Right atrium auricular region (tissue), 2 donors: ENCODE measurements at regions not wholly inside any gene's neighbourhood (a gene's known extent, or its start where the extent isn't known, plus 50 kb on each side); places are given as distances from the start of the nearest gene placed in this dataset.

Experiments used
- DNase-seq: peaks from one replicate; pipeline ENCODE4 v3.0.0-alpha.2; 2019; ENCODE audit warnings: low spot score
- H3K27ac ChIP-seq, 2 donors: fragments of 200-600 bp; sonication (generic); 1 replicate in 1 of 2; 2 replicates in 1 of 2; pipeline ENCODE4 v1.5.1; 2016 to 2019
- H3K27me3 ChIP-seq, 2 donors: fragments of 200-600 bp; sonication (generic); one replicate each; pipeline versions ENCODE4 v1.5.1 to v1.6.0; 2017 to 2019
- H3K36me3 ChIP-seq: fragments of 200-600 bp; sonication (generic); one replicate; pipeline ENCODE4 v1.5.1; 2016
- H3K4me1 ChIP-seq, 2 donors: fragments of 200-600 bp; sonication (generic); one replicate each; pipeline versions ENCODE4 v1.5.1 to v1.6.0; 2017 to 2019
- H3K4me3 ChIP-seq, 2 donors: fragments of 200-600 bp; sonication (generic); 1 replicate in 1 of 2; 2 replicates in 1 of 2; pipeline ENCODE4 v1.5.1; 2017 to 2019; ENCODE audit warnings: mild to moderate bottlenecking in 1 of 2, moderate library complexity in 1 of 2
- H3K9me3 ChIP-seq, 2 donors: fragments of 200-600 bp; sonication (generic); one replicate each; pipeline ENCODE4 v1.5.1; 2019
- TF ChIP-seq, protein P1 (sequence below), 2 donors: fragments of 200-600 bp; sonication (generic); IDR thresholded peaks; one replicate each; pipeline ENCODE4 v1.5.1; 2019; ENCODE audit warnings: antibody characterized with exemption in 2 of 2

DNA sequence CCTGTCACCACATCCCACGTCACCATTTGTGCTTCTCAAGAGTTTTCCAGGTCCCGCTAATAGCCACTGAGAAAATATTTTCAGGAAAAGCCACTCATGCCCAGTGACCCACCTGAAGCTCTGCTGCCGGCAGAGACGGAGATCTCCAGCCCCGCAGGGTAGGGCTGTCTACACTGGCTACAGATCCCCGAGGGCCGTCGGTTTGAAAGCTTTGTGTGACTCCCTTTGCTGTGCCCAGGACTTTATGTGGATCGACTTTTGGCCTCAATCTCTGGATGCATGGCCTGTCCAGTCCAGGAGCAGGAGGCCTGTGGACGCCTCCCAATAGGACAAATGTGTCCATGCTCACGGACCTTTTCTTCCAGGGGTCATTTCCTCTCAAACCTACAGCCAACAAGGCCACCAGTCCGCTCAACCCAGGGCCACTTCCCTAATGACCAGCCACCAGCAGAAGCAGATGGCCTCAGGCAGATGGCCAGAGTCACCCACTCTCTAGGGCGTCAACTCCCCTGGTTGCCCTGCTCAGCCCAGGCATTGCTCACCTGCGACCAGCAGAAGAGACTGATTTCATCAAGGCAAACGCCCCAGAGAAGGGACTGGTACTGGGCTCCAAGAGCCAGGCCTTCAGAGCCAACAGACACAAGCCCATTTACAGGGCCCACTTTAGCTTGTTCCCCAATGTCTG is 76.4 kb downstream of the OAT start:
- TF ChIP-seq, protein P1, sequence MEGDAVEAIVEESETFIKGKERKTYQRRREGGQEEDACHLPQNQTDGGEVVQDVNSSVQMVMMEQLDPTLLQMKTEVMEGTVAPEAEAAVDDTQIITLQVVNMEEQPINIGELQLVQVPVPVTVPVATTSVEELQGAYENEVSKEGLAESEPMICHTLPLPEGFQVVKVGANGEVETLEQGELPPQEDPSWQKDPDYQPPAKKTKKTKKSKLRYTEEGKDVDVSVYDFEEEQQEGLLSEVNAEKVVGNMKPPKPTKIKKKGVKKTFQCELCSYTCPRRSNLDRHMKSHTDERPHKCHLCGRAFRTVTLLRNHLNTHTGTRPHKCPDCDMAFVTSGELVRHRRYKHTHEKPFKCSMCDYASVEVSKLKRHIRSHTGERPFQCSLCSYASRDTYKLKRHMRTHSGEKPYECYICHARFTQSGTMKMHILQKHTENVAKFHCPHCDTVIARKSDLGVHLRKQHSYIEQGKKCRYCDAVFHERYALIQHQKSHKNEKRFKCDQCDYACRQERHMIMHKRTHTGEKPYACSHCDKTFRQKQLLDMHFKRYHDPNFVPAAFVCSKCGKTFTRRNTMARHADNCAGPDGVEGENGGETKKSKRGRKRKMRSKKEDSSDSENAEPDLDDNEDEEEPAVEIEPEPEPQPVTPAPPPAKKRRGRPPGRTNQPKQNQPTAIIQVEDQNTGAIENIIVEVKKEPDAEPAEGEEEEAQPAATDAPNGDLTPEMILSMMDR (IDR thresholded peaks at IDR 0.05), result no peak
- no peak for DNase-seq
- Histone ChIP-seq H3K4me3 (no peak overlapping the region), H3K9me3 (no peaks in the 10 kb centered on the region), H3K27ac (no peak overlapping the region), H3K4me1 (no peaks in the 10 kb centered on the region), H3K27me3 (no peaks in the 10 kb centered on the region), H3K36me3 (no peaks in the 10 kb centered on the region)

DNA sequence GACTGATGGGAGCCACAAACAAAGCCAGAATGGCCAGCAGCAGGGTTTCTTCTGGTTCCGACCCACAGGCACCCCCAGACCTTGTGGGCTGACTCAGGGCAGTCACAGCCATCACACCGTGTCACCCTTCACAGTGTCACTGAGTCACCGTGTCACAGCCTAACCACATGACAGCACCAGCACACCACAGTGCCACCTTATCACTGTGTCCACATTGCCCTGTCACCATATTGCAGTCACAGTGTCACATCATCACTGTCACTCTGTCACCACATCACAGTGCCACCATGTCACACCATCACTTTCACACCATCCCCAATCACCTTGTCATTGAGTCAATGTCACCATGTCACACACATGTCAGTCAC is 77.0 kb downstream of the OAT start:
- Histone ChIP-seq H3K36me3 (no peaks in the 10 kb centered on the region), H3K4me3 (no peak overlapping the region), H3K9me3 (no peaks in the 10 kb centered on the region), H3K27ac (no peak overlapping the region), H3K4me1 (no peaks in the 10 kb centered on the region), H3K27me3 (no peaks in the 10 kb centered on the region)
- TF ChIP-seq, protein P1 (IDR thresholded peaks at IDR 0.05), result no peak
- DNase-seq, result no peak

DNA sequence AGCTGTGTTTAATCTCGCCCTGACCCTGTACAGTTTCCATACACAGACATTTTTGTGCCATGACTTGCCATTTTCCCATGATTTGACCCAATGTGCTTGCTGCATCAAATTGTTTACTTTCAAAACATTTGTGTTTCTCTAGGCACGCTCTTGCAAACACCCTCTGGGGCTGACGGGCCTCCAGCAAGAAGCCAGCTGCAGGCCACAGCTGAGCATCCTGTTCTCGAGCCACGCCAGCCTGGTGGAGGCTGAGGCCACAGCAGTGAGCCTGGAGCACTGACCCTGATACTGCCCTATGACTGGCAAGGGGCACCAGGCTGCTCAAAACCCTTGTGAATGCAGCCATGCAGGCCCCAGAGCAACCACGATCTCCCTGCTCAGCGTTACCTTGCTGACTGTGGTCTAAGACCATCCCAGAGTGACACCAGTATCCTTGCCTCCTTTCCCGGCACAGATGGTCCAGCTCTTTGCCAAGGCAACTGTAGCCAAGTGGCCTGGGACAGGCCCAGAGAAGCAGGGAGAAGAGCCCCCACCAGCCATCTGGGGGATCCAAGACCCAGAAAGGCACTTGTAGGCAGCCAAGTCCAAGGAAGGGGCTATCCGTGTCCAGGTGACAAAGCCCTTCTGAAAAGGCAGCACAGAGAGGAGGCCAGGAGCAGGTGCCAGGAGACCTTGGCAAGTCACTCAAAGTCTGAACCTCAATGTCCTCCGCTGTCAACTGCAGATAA is 78.5 kb downstream of the OAT start:
- H3K4me3 ChIP-seq, result no peak overlapping the region
- H3K9me3 ChIP-seq, result no peaks in the 10 kb centered on the region
- DNase-seq, result no peak
- no peaks in the 10 kb centered on the region for H3K27me3 ChIP-seq
- H3K27ac ChIP-seq, result no peak overlapping the region
- TF ChIP-seq, protein P1 (IDR thresholded peaks at IDR 0.05), result no peak
- H3K36me3 ChIP-seq, result no peaks in the 10 kb centered on the region
- no peaks in the 10 kb centered on the region for H3K4me1 ChIP-seq

DNA sequence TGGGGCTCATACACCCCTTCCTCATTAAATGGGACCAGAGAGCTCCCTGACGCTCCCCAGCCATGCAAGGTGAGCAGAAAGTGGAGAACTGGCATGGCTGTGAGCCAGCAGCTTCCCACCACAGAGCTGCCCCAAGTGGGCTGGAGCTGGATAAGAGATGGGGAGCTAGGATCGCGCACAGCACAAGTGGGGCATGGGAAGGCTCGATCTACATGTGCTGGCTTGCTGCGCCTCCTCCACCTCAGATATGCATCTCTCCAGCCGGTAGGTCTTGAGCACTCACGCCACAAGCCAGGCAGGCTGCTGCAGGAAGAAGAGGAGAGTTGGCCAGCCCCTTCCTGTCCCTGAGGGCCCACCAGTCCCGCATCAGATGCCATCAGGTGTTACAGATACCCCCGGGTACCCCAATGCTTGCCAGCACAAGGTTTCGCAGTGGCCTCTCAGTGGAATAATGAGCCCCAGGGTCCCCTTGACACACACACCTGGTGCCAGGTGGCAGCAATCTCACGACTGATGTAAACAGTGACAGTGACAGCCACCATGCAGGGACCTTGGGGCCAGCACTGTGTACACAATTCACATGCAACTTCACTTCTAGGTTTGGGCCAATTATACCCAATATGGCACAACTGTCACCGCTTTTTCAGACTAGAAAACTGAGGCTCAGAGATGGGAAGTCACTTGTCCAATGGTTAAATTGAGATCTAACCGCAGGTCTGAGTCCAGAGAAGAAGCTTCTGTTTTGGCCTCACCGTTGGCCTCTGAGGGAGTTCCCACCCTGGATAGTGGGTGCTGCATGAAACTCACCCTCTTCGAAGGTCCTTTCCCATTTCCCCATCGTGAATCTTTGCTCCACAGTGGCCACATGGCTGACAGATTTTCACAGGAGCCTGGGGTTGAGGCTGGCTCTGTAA is 79.3 kb downstream of the OAT start:
- Histone ChIP-seq H3K27me3 (no peaks in the 10 kb centered on the region), H3K27ac (no peak overlapping the region), H3K36me3 (no peaks in the 10 kb centered on the region), H3K4me1 (no peaks in the 10 kb centered on the region), H3K4me3 (no peak overlapping the region), H3K9me3 (no peaks in the 10 kb centered on the region)
- TF ChIP-seq, protein P1 (IDR thresholded peaks at IDR 0.05), result no peak
- DNase-seq, result no peak

DNA sequence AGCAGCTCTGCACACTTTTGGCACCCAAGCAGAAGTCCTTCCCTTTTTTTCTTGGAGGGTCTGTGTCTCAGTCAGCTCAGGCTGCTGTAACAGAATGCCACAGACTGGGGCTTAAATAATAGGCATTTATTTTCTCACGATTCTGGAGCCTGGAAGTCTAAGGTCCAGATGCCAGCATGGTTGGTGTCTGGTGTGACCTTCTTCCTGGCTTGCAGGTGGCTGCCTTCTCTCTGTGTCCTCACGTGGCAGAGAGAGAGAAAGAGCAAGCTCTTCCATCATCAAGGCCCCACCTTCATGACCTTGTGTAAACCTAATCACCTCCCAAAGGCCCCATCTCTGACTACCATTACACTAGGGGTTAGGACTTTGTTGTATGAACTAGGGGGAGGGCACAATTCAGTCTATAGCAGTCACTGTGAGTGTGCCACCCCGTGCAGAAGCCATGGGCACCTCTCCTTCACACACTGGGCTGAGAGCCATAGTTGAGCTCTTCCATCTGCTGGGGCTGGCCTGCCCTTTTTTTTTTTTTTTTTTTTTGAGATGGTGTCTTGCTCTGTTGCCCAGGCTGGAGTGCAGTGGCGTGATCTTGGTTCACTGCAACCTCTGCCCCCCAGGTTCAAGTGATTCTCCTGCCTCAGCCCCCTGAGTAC is 80.3 kb downstream of the OAT start:
- Histone ChIP-seq H3K9me3 (no peaks in the 10 kb centered on the region), H3K4me1 (no peaks in the 10 kb centered on the region), H3K36me3 (no peaks in the 10 kb centered on the region), H3K4me3 (no peak overlapping the region), H3K27ac (no peak overlapping the region), H3K27me3 (no peaks in the 10 kb centered on the region)
- TF ChIP-seq, protein P1 (IDR thresholded peaks at IDR 0.05), result no peak
- DNase-seq, result no peak
